Suppressor macrophage treated with lipopolysaccharide for 1 hour (primary cell): ENCODE measurements at regions not wholly inside any gene's neighbourhood (a gene's known extent, or its start where the extent isn't known, plus 50 kb on each side); places are given as distances from the start of the nearest gene placed in this dataset.
A peak's percentile ranks its signal among the peaks of the same experiment; 100 is the strongest.
"Not testable (repeated sequence)": the region's sequence is repeated elsewhere in the genome, so short reads cannot be mapped to it uniquely, and the experiment has no call there.

ENCODE experiments used
- DNase-seq, 3 donors: peaks; one replicate each; pipeline ENCODE4 v3.0.0-alpha.2; 2020 to 2022

DNA sequence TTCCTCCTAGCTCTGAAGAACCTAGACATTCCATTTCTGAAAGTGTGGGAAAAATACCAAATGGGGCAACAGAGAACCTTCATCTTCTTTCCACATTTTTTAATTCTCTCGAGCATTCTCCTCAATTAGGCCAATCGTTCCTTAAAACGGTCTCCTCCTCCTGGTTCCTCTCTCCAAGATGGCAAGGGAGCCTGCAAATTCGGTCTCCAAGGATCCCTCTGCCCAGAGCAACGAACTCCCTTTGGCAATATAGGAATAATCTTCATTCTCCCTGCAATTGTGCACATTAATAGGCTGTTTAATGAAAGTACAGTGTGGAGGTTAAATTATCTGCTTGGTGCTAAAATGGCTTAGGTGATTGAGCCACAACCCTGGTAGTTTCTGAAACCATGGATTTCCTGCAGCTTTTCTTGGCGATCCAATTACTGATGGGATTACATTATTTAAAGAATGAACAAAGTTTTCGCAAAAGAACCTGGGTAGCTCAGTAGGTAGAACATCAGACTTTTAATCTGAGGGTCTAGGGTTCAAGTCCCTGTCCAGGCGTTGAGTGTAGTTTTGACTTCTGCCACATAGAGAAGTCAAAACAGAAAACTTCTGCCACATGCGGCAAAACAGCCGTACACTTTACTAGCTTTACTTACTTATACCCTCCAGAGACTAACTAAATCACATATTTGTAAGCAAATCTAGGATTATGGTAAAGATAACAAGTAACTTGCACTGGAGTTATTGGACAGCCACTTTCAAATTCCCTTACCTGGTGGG is 102.9 kb upstream of the ZNF184 start:
- DNase-seq: no peak

- no peak for DNase-seq
Observed at GRCh38 chr6:27568226-27568897, 95.5 kb upstream of the ZNF184 start.

DNA sequence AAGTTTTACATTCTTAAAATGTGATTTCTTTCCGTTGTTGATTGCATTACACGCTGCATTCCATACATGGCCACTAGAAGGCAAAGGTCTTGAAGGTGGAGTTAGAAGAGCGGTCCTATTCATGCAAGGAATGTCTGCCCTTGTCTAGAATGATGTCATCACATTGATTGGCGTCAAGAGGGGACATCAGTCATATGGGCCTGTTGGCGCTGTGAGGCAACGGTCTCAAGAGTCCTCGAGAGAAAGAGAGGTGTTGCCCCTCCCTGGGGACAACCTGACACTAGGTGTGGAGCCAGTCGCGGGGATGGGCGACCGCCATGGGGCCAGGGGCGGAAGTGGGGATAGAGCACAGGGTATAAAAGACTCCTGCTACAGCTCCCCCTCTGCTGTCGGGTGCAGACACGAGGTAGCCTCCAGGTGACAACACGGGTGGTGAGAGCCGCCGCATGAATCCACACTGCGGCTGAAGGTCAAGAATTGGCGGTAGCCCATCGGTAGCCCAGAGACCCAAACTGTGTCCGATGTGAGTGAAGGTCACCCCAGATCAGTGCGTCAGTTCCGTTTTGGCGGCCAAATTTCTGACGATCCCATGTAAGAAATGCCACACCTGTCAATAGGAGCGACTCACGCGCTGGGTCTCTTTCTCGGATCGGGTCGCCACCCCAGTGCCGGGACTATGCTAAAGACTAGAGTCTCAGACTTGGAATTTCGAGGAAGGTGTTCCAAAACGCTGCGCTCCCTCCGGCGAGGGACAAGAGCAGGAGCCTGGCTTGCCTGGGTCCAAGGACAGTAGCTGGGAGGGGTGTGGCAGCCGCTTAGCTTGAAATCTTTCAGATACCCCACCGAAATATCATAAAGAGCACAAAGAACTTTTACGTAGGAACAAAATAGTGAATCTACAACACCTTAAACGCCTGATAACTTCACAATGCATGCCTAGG is 93.2 kb upstream of the ZNF184 start:
- DNase-seq: no peak

- DNase-seq: no peak
Observed at GRCh38 chr6:27562027-27562410, 89.1 kb upstream of the ZNF184 start.

DNA sequence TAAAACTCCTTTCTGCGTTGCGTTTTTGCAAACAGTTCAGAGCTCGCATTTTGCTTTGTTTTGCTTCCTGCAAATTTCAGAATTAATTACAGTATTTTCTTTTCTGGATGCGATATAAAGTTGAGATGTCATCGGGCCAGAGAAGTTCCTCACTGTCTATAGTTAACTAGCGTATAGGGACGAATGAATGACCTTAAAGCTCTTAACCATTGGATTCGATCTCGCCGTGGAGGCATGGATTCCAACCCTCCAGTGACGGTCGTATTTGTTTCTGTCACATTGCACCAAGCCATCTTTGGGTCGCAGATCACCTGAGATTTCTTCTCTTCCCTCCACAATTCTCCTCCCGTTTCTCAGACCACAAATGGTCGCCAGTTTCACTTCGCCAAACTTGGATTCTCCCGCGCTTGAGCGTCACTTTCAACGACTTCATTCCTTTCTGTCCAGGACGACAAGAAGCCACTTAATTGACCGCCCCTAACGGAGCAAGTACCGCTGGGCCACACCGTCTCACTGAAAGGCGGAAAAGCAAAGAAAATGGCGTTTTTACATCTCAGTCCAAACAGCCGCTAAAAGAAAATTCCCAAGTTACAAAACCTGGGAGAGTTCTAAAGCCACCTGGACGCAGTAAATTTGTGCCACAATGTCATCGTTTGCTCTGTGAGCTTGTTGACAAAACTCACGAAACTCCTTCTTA is 85.3 kb upstream of the ZNF184 start:
- DNase-seq: no peak

GRCh38 chr6:27556406-27556805 is 83.5 kb upstream of the ZNF184 start:
- no peak for DNase-seq

GRCh38 chr6:27553123-27553904 is 80.4 kb upstream of the ZNF184 start:
- DNase-seq: no peak

DNA sequence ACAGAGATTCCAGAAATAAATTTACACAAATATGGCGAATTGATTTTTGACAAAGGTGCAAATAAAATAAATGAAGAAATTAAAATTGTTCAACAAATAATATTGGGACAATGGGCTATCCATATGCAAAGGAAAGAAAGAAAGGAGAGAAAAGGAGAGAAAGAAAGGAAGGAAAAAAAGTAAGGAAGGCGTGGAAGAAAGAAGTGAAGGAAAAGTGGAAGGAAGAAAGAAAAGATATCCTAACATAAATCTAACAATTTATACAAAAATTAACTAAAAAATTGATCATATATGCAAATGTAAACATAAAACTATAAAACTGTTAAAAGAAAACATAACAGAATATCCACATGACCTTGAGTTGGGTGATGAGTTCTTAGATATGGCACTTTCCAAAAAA is 78.7 kb upstream of the ZNF184 start:
- DNase-seq: no peak

DNA sequence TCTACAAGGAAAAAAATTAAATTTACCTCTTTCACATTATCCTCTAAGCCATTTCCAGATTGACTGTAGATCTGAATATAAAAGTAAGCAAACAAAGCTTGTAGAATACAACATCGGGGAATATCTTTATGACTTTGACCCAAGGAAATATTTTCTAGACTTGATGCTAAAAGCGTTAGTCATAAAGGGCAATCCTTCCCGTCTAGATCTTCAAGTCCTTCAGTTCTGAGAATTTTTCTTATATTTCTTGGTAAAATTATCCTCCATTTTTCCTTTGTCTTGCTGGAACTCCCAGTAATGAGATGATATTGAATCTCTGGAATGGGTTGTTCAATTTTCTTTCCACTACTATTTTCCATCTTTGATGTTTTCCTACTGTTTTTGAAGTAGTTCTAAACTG is 77.8 kb upstream of the ZNF184 start:
- DNase-seq: no peak

- DNase-seq: not testable (repeated sequence)
Observed at GRCh38 chr6:27549241-27549598, 76.3 kb upstream of the ZNF184 start.

GRCh38 chr6:27547157-27548075 is 74.5 kb upstream of the ZNF184 start:
- DNase-seq: peak; percentile 24 to 39 (median 28)

GRCh38 chr6:27546522-27546921 is 73.6 kb upstream of the ZNF184 start:
- no peak for DNase-seq

DNA sequence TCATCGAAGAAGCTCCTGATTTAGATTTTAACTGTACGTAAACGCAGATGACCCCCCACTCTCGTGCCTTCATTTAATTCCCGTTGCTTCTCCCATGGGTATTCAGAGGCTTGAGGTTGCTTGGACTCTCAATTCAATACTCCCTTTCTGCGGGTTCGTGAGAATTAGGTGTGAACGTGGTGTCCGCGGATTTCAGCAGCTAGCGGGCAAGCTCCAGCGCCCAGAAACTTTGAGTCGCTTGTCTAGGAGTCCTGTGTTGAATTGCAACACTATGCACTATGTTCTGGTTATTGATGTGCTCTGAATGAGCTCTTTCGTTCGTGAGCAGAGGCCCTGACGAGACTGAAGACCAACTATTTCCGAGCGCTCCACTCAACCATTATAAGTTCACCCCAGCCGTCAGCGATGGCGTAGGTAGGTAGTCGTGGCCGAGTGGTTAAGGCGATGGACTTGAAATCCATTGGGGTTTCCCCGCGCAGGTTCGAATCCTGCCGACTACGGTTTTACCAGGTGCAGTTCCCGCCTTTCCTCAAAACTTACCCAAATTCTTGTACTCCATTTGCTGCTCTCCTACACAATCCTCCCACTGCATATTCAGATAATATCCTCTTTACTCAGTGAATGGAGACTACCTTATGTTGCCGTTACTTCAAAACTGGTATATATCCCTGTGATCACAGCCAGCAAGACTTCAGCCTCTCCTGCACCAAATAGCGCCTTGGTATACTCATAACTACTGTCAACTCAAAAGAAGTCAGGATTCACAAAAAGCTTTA is 72.6 kb upstream of the ZNF184 start:
- DNase-seq: no peak

DNA sequence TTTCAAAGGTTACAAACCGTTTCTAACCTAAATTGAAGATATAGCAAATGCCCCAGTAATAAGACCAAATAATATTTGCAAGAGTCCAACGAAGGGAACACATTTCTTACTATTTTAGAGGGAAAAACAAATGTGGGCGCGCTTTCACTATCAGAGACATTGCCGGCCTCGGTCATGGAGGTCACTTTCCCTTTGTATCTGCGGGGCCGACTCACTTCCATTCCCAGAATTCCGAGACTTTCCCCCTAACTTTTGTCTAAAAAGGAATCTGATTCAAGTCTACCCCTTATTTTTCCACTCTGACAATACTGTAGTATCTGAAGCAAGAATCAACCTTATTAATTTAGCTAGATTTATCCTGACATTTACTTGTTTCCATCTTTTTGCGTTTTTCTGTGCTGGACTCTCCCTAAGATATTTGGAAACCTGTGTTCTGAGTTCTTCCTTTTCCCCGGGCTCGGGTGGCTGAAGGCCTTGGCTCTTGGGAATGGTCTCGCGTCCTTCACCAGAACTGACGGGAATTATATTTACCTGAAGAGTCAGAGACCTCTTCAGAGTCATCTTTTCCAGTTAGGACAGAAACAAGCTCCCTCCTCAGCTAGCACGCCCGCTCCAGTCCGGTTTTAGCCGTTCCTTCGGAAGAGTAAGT is 71.8 kb upstream of the ZNF184 start:
- no peak for DNase-seq

DNA sequence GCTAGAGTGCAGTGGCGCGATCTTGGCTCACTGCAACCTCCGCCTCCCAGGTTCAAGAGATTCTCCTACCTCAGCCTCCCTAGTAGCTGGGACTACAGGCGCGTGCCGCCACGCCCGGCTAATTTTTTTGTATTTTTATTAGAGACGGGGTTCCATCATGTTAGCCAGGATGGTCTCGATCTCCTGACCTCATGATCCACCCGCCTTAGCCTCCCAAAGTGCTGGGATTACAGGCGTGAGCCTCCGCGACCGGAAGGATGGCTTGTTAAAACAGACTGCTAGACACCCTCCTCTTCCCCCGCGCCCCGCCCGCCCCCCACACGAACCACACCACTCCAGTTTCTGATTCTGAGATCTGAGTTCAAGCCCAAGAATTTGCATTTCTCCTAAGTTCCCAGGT is 71.2 kb upstream of the ZNF184 start:
- not testable (repeated sequence) for DNase-seq

DNA sequence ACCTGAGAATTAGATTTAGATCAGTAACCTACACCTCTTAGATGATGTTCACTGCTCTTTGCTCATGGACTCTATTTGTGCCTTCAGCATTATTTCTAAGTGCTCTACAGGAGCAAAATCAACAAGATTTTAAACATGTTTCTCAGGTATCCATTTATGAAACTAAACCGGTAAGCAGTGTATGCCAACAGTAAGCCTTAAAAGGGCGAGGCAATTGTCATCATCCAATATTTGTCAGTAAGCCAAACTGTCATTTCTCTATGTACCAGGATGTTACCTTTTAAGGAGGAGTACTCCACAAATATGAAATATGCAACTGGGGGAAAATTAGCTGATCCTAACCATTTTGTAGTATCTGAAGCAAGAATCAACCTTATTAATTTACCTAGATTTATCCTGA is 69.6 kb upstream of the ZNF184 start:
- DNase-seq: no peak

GRCh38 chr6:27541933-27542297 is 69.0 kb upstream of the ZNF184 start:
- DNase-seq: no peak

DNA sequence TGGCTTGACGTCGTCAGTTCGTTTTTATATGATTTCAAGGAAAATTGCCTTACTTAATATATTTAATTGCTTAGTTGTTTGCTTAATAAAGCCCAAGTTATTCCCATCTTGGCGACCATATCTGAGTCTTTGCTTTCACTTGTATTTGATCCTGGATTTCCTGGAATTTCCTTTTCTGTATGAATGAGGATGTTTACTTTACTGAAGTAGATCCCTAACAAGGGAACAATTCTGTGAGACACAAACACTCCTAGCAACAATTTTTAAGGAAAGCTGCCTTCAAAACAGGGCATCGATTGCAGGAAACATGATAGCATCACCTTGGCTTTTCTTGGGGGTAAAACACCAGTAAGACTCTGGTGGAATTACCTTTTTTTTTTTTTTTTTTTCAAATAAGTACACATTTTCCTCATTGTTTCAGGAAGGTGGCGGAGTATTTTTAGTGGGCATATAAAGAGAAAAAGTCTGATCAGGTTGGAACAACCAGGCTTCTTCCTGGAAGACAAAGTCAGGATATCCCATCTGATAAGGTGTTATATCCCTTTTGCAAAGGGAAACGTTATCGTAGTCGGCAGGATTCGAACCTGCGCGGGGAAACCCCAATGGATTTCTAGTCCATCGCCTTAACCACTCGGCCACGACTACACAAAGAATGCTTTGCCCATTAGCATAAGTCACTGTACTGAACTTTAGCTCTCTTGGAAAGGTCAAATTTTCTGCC is 68.5 kb upstream of the ZNF184 start:
- DNase-seq: no peak

GRCh38 chr6:27539551-27539950 is 66.6 kb upstream of the ZNF184 start:
- no peak for DNase-seq
